ENCODE measurements at regions not wholly inside any gene's neighbourhood (a gene's known extent, or its start where the extent isn't known, plus 50 kb on each side); places are given as distances from the start of the nearest gene placed in this dataset.

DNA sequence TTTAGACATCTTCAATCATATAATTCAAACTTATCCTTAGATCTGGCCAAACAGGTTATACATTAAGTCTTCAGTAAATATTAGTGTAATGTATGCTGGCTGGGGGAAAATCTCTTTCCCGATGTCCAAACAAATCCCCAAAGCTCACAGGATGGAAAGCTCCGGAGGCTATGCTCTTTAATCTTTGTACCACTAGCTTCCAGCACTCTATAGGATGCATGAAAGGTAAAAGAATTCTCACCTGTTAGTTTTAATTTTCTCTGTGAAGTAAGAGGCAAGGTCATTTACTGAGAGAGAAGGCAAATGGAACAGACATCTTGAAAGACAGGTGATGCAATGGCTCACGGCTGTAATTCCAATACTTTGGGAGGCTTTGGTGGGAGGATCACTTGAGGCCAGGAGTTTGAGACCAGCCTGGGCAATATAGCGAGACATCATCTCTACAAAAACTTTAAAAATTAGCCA, 99.8 kb upstream of the KIF5B start:
- no peak for TF ChIP-seq ZNF8 (CRISPR knock-in tag; IDR thresholded peaks at IDR 0.05)
- TF ChIP-seq, protein P1, sequence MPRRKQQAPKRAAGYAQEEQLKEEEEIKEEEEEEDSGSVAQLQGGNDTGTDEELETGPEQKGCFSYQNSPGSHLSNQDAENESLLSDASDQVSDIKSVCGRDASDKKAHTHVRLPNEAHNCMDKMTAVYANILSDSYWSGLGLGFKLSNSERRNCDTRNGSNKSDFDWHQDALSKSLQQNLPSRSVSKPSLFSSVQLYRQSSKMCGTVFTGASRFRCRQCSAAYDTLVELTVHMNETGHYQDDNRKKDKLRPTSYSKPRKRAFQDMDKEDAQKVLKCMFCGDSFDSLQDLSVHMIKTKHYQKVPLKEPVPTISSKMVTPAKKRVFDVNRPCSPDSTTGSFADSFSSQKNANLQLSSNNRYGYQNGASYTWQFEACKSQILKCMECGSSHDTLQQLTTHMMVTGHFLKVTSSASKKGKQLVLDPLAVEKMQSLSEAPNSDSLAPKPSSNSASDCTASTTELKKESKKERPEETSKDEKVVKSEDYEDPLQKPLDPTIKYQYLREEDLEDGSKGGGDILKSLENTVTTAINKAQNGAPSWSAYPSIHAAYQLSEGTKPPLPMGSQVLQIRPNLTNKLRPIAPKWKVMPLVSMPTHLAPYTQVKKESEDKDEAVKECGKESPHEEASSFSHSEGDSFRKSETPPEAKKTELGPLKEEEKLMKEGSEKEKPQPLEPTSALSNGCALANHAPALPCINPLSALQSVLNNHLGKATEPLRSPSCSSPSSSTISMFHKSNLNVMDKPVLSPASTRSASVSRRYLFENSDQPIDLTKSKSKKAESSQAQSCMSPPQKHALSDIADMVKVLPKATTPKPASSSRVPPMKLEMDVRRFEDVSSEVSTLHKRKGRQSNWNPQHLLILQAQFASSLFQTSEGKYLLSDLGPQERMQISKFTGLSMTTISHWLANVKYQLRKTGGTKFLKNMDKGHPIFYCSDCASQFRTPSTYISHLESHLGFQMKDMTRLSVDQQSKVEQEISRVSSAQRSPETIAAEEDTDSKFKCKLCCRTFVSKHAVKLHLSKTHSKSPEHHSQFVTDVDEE (CRISPR knock-in tag; IDR thresholded peaks at IDR 0.05): no peak
- TF ChIP-seq CSDC2 (CRISPR knock-in tag; IDR thresholded peaks at IDR 0.05): no peak
- no peak for TF ChIP-seq RARB (CRISPR knock-in tag; IDR thresholded peaks at IDR 0.05)
- TF ChIP-seq, protein P2, sequence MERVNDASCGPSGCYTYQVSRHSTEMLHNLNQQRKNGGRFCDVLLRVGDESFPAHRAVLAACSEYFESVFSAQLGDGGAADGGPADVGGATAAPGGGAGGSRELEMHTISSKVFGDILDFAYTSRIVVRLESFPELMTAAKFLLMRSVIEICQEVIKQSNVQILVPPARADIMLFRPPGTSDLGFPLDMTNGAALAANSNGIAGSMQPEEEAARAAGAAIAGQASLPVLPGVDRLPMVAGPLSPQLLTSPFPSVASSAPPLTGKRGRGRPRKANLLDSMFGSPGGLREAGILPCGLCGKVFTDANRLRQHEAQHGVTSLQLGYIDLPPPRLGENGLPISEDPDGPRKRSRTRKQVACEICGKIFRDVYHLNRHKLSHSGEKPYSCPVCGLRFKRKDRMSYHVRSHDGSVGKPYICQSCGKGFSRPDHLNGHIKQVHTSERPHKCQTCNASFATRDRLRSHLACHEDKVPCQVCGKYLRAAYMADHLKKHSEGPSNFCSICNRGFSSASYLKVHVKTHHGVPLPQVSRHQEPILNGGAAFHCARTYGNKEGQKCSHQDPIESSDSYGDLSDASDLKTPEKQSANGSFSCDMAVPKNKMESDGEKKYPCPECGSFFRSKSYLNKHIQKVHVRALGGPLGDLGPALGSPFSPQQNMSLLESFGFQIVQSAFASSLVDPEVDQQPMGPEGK (CRISPR knock-in tag; IDR thresholded peaks at IDR 0.05; ENCODE audit: borderline replicate concordance): no peak

All from SK-N-SH treated with all-trans-retinoic acid at 6 μM for 48 hours (cell line).